NT2/D1 (cell line): ENCODE measurements at regions not wholly inside any gene's neighbourhood (a gene's known extent, or its start where the extent isn't known, plus 50 kb on each side); places are given as distances from the start of the nearest gene placed in this dataset.

Source experiments
- DNase-seq: peaks from one replicate; pipeline ENCODE4 v3.0.0-alpha.2; 2011; ENCODE audit warnings: low read depth, low spot score
- H3K27me3 ChIP-seq: 2 replicates; pipeline ENCODE4 v1.6.0; 2011; ENCODE audit warnings: mild to moderate bottlenecking; ENCODE audit not compliant: insufficient read length, insufficient read depth
- H3K36me3 ChIP-seq: 2 replicates; pipeline ENCODE4 v1.6.1; 2011; ENCODE audit warnings: mild to moderate bottlenecking, low read length, mixed read lengths; ENCODE audit not compliant: insufficient read depth, insufficient read length
- H3K4me1 ChIP-seq: 2 replicates; pipeline ENCODE4 v1.5.1; 2011; ENCODE audit not compliant: insufficient read depth, insufficient read length
- H3K4me3 ChIP-seq: 2 replicates; pipeline ENCODE4 v1.5.1; 2011; ENCODE audit warnings: low read depth; ENCODE audit not compliant: insufficient read length
- H3K9ac ChIP-seq: 2 replicates; pipeline ENCODE4 v1.6.0; 2011; ENCODE audit warnings: low read depth; ENCODE audit not compliant: insufficient read length
- H3K9me3 ChIP-seq: 2 replicates; pipeline ENCODE4 v1.5.1; 2011; ENCODE audit warnings: mild to moderate bottlenecking, low read length; ENCODE audit not compliant: insufficient read depth
- SUZ12 ChIP-seq: IDR thresholded peaks from 2 replicates; pipeline ENCODE4 v1.6.1; 2011; ENCODE audit not compliant: insufficient read length, insufficient read depth; ENCODE audit errors: extremely low read depth
- YY1 ChIP-seq: IDR thresholded peaks from 2 replicates; pipeline ENCODE4 v1.6.1; 2011; ENCODE audit not compliant: insufficient read length, insufficient read depth
- ZNF274 ChIP-seq: IDR thresholded peaks from 2 replicates; pipeline ENCODE4 v1.6.1; 2011; ENCODE audit warnings: mild to moderate bottlenecking, low read depth, low read length

DNA sequence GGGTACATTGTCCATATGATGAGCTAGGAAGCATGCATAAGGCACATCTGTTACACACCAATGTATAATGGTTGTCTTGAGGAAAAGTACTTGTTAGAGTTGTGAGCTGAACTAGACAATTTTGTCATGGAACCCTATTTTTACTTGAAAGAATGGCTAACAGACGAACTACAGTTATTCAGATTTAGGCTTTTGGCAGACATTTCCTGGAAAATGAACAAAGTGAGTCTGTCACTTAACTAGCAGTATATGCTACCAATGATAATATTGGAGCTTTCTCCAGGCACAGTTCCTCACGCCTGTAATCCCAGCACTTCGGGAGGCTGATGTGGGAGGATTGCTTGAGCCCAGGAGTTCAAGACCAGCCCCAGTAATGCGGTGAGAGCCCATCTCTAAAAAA, 61.9 kb upstream of the SLC25A43 start:
- H3K9me3 ChIP-seq: peaks cover 5% of the 10 kb centered on the region; the same call in 1 of the 2 replicates
- H3K9ac ChIP-seq: no peak overlapping the region
- DNase-seq: no peak
- H3K4me1 ChIP-seq: no peaks in the 10 kb centered on the region
- no peak overlapping the region for H3K4me3 ChIP-seq
- no peaks in the 10 kb centered on the region for H3K27me3 ChIP-seq
- TF ChIP-seq SUZ12 (no peak), ZNF274 (no peak), YY1 (no peak)
- no peaks in the 10 kb centered on the region for H3K36me3 ChIP-seq

GRCh38 chrX:119340606-119341205, 58.4 kb upstream of the SLC25A43 start:
- no peak for DNase-seq
- Histone ChIP-seq H3K9ac (no peak overlapping the region), H3K4me3 (no peak overlapping the region), H3K27me3 (no peaks in the 10 kb centered on the region), H3K9me3 (no peaks in the 10 kb centered on the region), H3K36me3 (no peaks in the 10 kb centered on the region), H3K4me1 (no peaks in the 10 kb centered on the region)
- TF ChIP-seq YY1 (no peak), ZNF274 (no peak), SUZ12 (no peak)

DNA sequence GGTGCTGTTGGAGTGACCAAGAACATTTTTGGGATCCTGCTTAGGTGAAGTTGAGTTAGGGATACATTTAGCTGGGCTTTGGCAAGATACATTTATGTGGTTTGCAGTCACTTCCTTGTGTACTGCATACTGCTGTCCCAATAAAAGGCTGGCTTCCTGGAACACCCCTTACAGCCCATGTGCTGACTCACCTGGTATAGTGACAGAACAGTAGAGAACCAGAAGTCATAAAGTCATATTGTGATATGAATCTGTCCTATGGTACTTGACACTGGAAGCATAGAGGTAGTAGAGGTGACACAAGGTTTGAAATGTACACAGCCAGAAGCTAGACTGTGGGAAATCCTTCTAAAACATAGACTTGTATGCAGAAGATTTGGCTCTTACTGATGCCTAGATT, 55.3 kb upstream of the SLC25A43 start:
- Histone ChIP-seq H3K4me1 (no peaks in the 10 kb centered on the region), H3K9ac (no peak overlapping the region), H3K27me3 (no peaks in the 10 kb centered on the region), H3K9me3 (no peaks in the 10 kb centered on the region), H3K36me3 (no peaks in the 10 kb centered on the region), H3K4me3 (no peak overlapping the region)
- DNase-seq: no peak
- no peak for TF ChIP-seq SUZ12
- TF ChIP-seq YY1: no peak
- TF ChIP-seq ZNF274: no peak
